Frontal cortex (tissue), 3 donors: ENCODE measurements at regions not wholly inside any gene's neighbourhood (a gene's known extent, or its start where the extent isn't known, plus 50 kb on each side); places are given as distances from the start of the nearest gene placed in this dataset.
"Not testable (repeated sequence)": the region's sequence is repeated elsewhere in the genome, so short reads cannot be mapped to it uniquely, and the experiment has no call there.

ENCODE experiments used
- DNase-seq, 2 donors: peaks; one replicate each; pipeline ENCODE4 v3.0.0; 2012; ENCODE audit warnings: low spot score in 2 of 2
- FAIRE-seq: peaks from 2 replicates; lab custom pipeline; 2012; peaks lifted over from hg19 to GRCh38; lab: Jason Lieb, UNC
- donor health status: control.
- donor health status: control.
- donor health status: control.

DNA sequence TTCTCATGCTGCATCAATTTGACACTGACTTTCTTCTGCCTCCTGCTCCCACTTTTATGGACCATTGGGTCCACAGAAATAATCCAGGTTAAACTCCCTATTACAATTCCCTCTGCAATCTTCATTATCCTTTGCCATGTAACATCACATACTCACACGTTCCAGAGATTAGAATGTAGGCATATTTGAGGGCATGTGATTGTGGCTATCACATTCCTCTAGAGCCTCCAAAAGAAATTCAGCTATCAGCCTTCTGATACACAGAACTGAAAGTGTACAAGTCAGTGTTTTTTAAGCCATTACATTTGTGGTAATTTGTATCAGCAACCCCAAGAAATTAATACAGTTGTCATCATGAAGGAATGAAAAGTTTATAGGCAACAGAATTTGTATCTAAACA is 892.4 kb downstream of the RPS29 start:
- FAIRE-seq (no peak), DNase-seq (no peak)

DNA sequence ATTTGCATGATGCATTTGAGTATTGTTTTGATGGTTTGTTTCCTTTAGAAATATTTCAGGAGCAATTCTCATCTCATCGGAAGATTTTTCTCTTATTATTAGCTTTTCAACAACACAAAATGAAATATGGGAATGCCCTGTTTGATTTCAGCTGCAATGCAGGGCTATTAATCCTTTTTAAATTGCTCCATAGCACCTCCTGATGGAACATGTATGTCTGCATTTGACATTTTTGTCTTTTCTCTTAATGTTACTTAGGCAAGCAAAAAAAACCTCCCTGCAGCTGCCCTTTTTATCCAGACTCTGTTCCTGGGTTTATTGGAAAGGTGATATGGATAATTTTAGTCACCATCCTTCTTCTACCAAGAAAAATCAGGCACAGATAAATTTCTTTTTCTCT is 895.8 kb downstream of the RPS29 start:
- DNase-seq (no peak), FAIRE-seq (no peak)

DNA sequence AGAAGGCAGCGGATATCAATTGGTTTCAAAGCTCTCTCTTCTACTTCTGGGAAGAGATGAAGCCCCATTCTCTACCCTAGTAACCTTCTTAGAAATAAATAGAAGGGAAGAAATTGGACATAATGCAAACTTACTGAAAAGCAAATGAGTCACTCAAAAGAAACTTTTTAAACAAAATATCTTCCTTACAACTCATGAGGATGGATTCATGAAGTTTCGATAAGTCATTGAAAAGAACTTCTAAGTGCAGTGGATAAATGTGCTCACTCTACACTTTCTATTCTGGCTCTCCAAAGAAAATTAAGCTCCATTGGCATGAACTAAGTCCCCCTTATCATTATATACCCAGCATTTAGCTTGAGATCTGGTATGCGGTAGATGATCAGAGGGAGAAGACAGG is 899.5 kb downstream of the RPS29 start:
- DNase-seq: no peak

DNA sequence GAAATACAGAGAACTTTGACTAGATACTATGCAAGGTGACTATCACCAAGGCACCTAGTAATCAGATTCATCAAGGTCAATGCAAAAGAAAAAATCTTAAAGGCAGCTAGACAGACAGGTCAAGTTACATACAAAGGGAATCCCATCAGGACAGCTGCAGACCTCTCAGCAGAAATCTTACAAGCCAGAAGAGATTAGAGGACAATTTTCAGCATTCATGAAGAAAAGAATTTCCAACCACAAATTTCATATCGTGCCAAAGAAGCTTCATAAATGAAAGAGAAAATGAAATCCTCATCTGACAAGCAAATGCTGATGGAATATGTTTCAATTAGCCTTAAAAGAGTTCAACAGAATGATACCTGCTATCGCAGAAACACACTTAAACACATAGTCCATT is 913.7 kb downstream of the RPS29 start:
- FAIRE-seq (no peak), DNase-seq (no peak)

More for the DNA sequence above, 899.5 kb downstream of the RPS29 start:
- no peak for FAIRE-seq

DNA sequence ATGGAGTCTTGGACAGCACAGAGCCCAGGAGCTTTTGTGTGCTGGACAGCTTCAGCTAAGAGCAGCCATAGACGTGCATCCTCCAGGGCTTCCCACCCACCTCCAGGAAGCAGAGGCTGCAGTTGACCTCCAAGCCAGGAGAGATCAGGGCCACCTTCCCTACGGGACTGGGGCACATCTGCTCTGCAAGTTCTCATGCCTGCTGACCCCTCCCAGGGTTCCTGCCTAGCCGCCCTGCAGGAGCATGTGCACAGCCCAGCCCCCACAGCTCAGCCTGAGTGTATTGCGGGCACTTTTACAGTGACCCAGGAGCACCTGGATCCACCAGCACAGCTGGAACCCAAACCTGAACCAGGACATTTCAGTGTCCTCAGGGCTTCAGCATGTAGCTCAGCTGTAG is 915.2 kb downstream of the RPS29 start:
- DNase-seq: no peak
- no peak for FAIRE-seq

DNA sequence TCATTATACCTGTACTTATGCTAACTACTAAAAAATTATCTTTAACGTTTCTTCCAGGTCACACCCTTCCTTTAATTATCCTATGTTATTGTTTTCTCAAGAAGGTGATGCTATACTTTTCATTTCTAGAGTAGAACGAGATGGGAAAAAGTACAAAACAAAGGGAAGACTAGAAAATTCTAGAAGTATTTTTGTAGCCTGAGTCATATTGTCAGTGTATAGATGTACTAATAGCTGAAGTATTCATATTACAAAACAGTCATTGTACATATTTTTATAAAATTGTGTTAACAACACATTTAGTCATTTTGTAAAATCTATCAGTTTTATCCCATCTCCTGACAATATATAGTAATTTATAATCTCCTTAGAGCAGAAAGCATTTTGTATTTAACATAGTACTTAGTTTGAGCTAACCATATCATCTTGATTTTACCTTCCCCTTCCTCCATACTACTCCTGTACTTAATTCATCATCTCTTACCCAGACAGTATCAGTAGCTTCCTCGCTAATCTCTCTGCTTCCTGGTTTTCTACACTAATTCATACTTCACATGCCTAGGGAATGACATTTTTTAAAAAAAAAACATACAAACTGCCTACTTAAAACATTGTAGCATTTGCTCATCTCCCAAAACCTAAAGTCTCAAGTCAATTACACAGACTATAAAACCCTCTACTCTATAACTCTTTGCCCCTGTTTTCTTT is 920.9 kb downstream of the RPS29 start:
- FAIRE-seq: no peak
- no peak for DNase-seq

DNA sequence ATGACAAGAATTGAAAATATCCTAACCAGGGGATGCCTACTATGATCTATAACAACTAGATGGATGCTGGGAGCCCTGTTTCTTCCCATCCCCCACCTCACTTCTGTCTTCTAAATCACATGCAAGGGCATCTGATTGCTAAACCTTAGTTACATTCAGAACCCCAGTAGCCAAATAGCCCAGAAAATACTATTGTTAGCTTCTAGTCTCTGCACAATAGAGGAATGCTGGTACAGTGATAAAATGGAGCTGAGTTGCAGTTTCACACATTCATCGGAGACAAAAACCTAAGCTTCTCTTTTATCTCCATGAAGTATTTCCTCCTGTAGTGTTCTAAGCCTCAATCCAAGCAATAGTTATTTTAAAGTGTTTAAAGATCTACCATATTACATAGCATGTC is 942.9 kb downstream of the RPS29 start:
- FAIRE-seq (no peak), DNase-seq (no peak)

DNA sequence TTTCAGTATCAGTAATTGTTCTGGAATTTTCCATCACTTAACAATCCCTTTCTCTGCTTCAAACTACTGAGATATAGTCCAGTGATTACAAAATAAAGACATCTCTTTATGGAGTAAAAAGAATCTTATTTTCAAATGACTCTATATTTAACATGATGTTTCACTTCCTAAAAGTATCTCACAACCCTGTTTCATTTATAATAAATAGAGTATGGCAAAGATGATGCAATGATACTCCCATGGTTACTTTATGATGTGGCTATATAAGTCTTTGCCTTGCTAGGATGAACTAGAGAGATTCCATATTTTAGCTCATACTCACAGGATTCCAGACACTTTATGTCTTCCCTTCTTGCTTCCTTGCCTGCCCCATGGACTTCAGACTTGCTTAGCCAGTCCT is 953.5 kb upstream of the MDGA2 start:
- DNase-seq (no peak), FAIRE-seq (no peak)

DNA sequence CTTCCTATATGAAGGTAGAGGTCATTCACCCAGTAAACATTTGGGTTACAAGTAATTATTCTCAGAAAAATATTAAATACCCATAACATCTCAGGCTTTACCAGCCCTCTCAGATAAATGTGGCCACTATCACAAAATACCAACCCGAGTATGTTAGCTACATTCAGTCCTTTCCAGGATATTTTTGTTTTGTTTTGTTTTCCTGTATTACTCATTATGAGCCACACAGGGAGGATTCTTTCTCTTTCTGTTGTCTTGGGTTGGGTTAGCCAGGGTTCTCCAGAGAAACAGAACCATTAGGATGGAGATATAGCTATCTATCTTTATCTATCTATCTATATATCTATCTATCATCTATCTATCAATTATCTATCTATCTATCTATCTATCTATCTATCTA is 947.6 kb upstream of the MDGA2 start:
- FAIRE-seq: no peak
- DNase-seq: no peak

DNA sequence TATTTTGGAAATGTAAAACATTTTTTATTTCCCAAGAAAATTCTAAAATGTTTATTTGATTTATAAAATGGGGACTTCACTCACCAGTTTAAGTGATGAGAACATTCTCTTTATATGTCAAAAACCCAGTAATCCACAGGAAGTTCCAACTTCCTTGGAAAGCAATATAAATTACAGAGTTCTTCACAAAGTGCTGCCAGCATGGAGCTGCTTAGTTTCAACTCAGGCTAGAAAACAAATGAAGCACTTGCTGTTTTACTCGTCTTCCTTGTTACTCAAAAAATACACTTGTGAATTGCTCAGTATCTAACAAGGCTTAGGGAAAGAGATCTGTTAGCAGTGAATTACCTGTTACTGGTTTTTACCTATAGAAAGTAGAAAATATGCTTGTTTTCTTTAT is 942.7 kb upstream of the MDGA2 start:
- FAIRE-seq (no peak), DNase-seq (no peak)

DNA sequence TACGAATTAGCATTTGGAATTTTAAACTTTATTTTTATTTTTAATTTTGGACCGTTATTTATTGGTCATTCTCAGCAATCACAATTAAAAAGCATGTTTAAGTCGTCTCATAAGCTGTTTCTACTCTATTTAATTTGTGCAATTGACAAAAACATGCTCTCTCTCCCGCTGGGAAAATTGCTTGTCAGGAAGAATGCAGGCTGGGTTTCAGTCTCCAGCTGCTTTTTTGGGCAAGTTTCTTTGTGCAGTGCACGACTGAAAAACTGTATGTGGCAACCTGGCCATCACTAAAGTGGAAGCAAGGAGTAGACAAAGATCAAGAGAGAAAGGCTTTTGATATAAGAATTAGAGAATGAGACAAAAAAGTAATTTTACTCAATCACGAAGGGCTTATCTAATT is 941.5 kb upstream of the MDGA2 start:
- no peak for DNase-seq
- FAIRE-seq: no peak

DNA sequence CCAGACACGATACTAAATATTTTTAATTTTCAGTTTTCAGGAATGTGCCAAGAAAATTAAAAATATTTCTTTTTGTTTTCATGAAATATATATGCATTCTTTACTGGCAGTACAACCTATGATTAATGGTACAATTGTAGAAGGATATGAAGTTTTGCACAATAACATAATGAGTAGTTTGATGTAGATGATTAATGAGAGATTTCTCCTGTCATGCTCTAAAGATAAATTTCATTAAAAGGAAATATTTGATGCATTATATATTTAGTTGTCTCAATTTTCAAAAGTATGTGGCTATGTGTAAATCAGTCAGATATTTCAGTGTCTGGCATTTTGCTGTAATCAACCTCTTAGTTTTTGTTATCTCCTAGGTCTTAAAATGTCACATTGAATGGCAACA is 940.2 kb upstream of the MDGA2 start:
- DNase-seq: no peak
- no peak for FAIRE-seq

DNA sequence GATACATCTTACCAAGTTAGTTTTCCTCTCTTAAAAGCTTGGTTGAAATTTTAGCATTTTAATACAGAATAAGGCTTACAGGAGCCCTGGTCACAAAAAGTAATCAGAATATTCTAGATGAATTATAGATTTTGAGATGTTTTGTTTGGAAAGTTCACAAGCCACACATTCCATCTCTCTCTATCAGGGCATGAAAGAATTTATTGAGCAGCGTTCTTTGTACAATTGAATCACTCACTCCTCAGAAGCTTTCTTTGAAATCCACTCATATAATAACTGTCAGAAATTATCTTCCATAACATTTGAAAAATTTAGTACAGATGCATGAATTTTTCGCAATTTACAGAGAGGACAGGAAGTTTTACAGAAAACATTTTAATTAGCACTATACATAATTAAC is 938.6 kb upstream of the MDGA2 start:
- DNase-seq (no peak), FAIRE-seq (no peak)

DNA sequence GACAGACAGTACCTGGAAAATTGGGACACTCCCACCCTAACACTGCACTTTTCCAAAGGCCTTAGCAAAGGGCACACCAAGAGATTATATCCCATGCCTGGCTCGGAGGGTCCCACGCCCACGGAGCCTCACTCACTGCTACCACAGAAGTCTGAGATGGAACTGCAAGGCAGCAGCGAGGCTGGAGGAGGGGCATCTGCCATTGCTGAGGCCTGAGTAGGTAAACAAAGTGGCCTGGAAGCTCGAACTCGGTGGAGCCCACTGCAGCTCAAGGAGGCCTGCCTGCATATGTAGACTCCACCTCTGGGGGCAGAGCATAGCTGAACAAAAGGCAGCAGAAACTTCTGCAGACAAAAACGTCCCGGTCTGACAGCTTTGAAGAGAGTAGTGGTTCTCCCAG is 931.6 kb upstream of the MDGA2 start:
- FAIRE-seq, DNase-seq: not testable (repeated sequence)

DNA sequence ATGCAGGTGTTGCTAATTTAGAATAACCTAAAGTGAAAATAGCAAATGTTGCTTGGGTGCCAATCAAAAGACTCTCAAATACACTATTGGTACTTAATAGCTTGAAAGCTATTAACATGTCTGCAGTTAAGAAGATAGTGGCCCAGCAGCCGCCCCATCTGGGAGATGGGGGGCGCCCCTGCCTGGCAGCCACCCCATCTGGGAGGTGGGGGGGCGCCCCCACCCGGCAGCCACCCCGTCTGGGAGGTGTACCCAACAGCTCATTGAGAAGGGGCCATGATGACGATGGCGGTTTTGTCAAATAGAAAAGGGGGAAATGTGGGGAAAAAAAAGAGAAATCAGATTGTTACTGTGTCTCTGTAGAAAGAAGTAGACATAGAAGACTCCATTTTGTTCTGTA is 923.1 kb upstream of the MDGA2 start:
- DNase-seq: no peak
- FAIRE-seq: no peak

DNA sequence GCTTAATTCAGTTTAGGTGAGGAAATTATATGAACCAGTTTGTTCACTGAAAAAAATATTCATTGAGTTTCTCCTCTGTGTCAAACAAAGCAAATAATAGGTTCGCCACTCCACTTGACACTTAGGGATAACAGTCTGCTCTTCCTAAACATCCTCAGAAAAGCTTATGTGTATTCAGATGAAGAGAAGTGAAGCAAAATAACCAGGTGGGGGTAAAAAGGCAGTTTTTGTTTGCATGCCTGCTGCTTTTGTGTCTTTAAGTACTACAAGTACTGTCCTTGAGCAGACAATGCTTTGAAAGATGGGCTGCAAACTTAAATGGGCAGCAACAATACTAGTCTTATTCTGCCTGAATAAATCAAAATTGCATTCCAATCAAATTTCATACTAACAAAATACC is 910.7 kb upstream of the MDGA2 start:
- no peak for FAIRE-seq
- DNase-seq: no peak

DNA sequence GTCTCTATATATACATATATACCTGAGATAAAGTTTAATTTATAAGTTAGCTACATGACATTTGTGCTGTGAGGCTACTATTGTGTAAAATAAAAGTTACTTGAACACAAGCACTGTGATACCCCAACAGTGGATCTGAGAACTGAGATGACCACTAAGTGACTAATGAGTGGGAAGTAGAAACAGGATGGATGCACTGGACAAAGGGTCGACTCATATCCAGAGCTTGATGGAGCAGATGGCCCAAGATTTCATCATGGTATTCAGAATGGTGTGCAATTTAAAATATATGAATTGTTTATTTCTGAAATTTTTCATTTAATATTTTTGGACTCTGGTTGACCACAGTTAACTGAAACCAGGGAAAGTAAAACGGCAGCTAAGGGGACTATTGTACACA is 908.6 kb upstream of the MDGA2 start:
- DNase-seq: no peak
- FAIRE-seq: no peak

DNA sequence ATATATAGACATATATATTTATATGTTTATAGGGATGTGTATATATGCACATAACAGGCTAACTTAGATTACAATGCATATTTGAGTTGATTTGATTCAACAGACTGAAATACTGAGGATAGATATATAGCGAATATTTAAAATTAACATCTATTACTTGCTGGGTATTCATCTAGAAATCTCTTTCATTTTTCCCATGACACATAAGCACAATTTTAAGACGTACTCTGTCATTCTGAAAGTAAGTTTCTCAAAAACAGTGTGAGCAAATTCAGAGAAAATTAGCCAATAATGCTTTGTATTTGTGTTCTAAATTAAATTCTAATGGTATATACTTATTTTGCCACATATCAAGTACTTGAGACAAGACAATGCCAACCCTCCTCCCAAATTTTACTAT is 907.5 kb upstream of the MDGA2 start:
- FAIRE-seq (no peak), DNase-seq (no peak)

DNA sequence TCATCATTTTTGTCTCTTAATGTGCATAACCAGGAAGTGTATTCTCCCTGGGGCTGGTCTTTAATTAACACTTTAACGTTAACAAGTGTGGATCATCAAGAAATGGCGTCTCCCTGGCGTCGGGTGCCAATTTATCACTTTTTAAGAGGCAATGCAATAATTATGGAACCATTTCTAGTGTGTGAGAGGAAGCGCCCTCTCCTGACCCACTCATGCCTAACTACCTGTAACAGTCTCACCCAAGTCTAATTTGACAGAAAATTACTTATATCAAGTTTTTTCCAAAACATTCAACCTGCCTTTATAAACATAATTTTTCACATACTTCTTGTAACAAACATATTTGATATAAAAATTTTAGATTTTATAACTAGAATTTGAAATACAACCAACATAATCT is 905.3 kb upstream of the MDGA2 start:
- FAIRE-seq (no peak), DNase-seq (no peak)

DNA sequence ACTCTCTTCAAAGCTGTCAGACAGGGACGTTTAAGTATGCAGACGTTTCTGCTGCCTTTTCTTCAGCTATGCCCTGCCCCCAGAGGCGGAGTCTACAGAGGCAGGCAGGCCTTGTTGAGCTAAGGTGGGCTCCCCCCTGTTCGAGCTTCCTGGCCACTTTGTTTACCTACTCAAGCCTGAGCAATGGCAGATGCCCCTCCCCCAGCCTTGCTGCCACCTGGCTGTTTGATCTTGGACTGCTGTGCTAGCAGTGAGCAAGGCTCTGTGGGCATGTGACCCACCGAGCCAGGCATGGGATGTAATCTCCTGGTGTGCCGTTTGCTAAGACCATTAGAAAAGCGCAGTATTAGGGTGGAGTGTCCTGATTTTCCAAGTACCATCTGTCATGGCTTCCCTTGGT is 900.4 kb upstream of the MDGA2 start:
- no peak for FAIRE-seq
- no peak for DNase-seq

DNA sequence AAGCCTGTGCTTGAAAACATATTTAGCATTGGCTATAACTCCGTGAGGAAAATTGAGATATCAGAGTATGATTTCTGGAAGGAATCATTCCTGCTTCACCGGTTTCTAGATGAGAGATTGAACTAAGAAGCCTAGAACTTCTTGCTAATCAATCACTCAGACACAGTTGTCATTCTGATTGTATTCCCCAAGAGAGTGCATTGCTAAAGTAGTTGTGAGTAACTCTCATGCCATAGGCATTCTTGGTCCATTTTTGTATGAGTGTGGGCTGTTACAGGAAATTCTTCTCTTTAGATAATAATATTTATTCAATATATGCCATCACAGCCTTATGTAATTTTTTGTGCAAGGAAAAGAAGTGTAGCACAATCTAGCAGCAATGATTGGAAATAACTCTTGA is 893.3 kb upstream of the MDGA2 start:
- no peak for FAIRE-seq
- DNase-seq: no peak

DNA sequence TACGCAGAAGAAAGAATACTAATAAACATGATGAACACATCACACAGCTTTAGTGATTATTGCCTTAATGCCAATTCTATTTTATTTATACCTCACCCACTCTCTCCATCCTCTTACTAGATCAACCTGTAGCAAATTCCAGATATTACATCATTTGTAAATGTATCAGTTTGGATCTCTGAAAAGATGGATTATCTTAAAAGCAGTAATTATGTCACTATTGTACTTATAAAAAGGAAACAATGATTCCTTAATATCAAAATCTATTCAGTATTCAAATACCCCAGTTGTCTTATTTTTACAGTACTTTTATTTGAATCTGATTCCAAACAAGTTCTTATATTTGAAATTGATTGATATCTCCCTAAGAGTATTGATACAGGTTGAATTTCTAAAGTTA is 892.8 kb upstream of the MDGA2 start:
- DNase-seq: no peak
- no peak for FAIRE-seq

DNA sequence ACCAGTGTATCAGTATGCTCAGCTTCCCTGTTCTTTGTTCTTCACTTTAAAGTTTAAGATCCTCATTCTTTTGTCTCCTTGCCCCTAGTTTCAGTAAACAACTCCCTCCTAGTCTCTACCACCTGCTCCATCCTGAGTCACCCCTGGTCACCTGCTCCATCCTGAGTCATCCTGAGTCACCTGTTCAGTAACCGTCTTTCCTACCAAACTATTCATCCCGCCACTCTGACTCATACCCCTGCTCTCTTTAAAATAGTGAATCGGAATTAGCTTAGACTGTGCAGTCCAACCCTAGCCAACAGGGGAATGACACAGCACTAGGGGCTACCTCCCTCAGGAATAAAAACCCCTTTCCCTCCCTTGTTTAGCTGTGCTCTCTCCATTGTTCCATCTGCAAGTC is 888.1 kb upstream of the MDGA2 start:
- DNase-seq (no peak), FAIRE-seq (no peak)
